Neural progenitor cell (in vitro differentiated cells): ENCODE measurements at regions not wholly inside any gene's neighbourhood (a gene's known extent, or its start where the extent isn't known, plus 50 kb on each side); places are given as distances from the start of the nearest gene placed in this dataset.

Experiments
- CTCF ChIP-seq: fragments of 200-600 bp; sonication (generic); IDR thresholded peaks from 2 replicates; pipeline ENCODE4 v1.5.1; 2017; ENCODE audit warnings: antibody characterized with exemption, mild to moderate bottlenecking
- EZH2 ChIP-seq: fragments of 200-600 bp; sonication (generic); IDR thresholded peaks from 2 replicates; pipeline ENCODE4 v1.6.1; 2017; ENCODE audit warnings: antibody characterized with exemption, mild to moderate bottlenecking, moderate library complexity

GRCh38 chr6:80767808-80768207 is 661.3 kb downstream of the BCKDHB start:
- TF ChIP-seq EZH2 (no peak), CTCF (no peak)
